T-cell (primary cell): ENCODE measurements at regions not wholly inside any gene's neighbourhood (a gene's known extent, or its start where the extent isn't known, plus 50 kb on each side); places are given as distances from the start of the nearest gene placed in this dataset.

Experiments
- ATAC-seq, 4 experiments: fragments of 200-7000 bp in 3 of 4; fragments of 150-1000 bp in 1 of 4; cut with Tn5 transposase; replicated peaks in 1 of 4; 1 replicate in 3 of 4; 2 replicates in 1 of 4; pipeline ENCODE4 v1.10.0; 2021; ENCODE audit warnings: moderate library complexity in 3 of 4, mild to moderate bottlenecking in 2 of 4, moderate number of reproducible peaks in 1 of 4
- CTCF ChIA-PET, 2 donors: fragments of 300-600 bp; sonication (Branson Sonifier 250); formaldehyde crosslinking; loops; one replicate each; lab custom pipeline; 2022; ENCODE audit warnings: antibody characterized with exemption in 2 of 2; lab: Charles Lee
- POLR2A ChIA-PET, 2 donors: fragments of 300-600 bp; sonication (Branson Sonifier 250); formaldehyde crosslinking; loops; one replicate each; lab custom pipeline; 2022; ENCODE audit warnings: antibody characterized with exemption in 2 of 2; lab: Charles Lee
- DNase-seq, 35 experiments: peaks; one replicate each; pipeline versions ENCODE4 v3.0.0 to v3.0.0-alpha.2; 2013 to 2023
- H3K27ac ChIP-seq: one replicate; pipeline ENCODE4 v1.5.1; 2013; ENCODE audit warnings: low read length
- H3K27me3 ChIP-seq, 2 experiments: replicated peaks in 1 of 2; 1 replicate in 1 of 2; 2 replicates in 1 of 2; pipeline versions ENCODE4 v1.6.1 to v1.7.0; 2013; ENCODE audit warnings: low read length in 1 of 2, mixed read lengths in 1 of 2; ENCODE audit not compliant: control insufficient read depth in 2 of 2, insufficient read depth in 2 of 2; ENCODE audit errors: extremely low read depth in 1 of 2
- H3K36me3 ChIP-seq, 2 donors: 1 replicate in 1 of 2; 2 replicates in 1 of 2; pipeline versions ENCODE4 v1.6.1 to v1.7.0; 2013; ENCODE audit warnings: low read length in 1 of 2; ENCODE audit not compliant: control insufficient read depth in 2 of 2, insufficient read depth in 1 of 2; ENCODE audit errors: extremely low read depth in 1 of 2
- H3K4me1 ChIP-seq, 2 experiments: 1 replicate in 1 of 2; 2 replicates in 1 of 2; pipeline versions ENCODE4 v1.6.1 to v1.7.0; 2013; ENCODE audit warnings: low read length in 2 of 2, mixed read lengths in 1 of 2; ENCODE audit not compliant: insufficient read depth in 2 of 2, control insufficient read depth in 1 of 2; ENCODE audit errors: extremely low read depth in 1 of 2
- H3K4me3 ChIP-seq, 2 donors: 1 replicate in 1 of 2; 2 replicates in 1 of 2; pipeline versions ENCODE4 v1.5.1 to v1.7.0; 2013; ENCODE audit warnings: mild to moderate bottlenecking in 2 of 2, low read length in 1 of 2, moderate library complexity in 1 of 2; ENCODE audit not compliant: control insufficient read depth in 1 of 2; ENCODE audit errors: extremely low read depth in 1 of 2
- H3K9me3 ChIP-seq: 2 replicates; pipeline ENCODE4 v1.7.0; 2013
- H3K27ac Mint-ChIP-seq, 2 donors: one replicate each; pipeline ENCODE4 v1.8.0; 2020 to 2021; ENCODE audit warnings: mild to moderate bottlenecking in 2 of 2, mixed read lengths in 2 of 2
- H3K27me3 Mint-ChIP-seq, 2 donors: one replicate each; pipeline ENCODE4 v1.8.0; 2021 to 2022; ENCODE audit warnings: mixed read lengths in 2 of 2
- H3K36me3 Mint-ChIP-seq: one replicate; pipeline ENCODE4 v1.8.0; 2021; ENCODE audit warnings: mixed read lengths
- H3K4me1 Mint-ChIP-seq, 3 donors: one replicate each; pipeline ENCODE4 v1.8.0; 2020 to 2022; ENCODE audit warnings: mixed read lengths in 3 of 3, mild to moderate bottlenecking in 1 of 3
- H3K4me3 Mint-ChIP-seq, 3 donors: one replicate each; pipeline ENCODE4 v1.8.0; 2020 to 2022; ENCODE audit warnings: mild to moderate bottlenecking in 3 of 3, mixed read lengths in 3 of 3, moderate library complexity in 3 of 3
- H3K9me3 Mint-ChIP-seq, 3 donors: one replicate each; pipeline ENCODE4 v1.8.0; 2020 to 2022; ENCODE audit warnings: mixed read lengths in 3 of 3
- whole genome bisulfite sequencing: methylation state at CpG from one replicate; pipeline ENCODE4 v1.1.5; 2013; ENCODE audit warnings: missing lambda C conversion rate; ENCODE audit not compliant: insufficient coverage; 5-methylcytosine and 5-hydroxymethylcytosine counted together

DNA sequence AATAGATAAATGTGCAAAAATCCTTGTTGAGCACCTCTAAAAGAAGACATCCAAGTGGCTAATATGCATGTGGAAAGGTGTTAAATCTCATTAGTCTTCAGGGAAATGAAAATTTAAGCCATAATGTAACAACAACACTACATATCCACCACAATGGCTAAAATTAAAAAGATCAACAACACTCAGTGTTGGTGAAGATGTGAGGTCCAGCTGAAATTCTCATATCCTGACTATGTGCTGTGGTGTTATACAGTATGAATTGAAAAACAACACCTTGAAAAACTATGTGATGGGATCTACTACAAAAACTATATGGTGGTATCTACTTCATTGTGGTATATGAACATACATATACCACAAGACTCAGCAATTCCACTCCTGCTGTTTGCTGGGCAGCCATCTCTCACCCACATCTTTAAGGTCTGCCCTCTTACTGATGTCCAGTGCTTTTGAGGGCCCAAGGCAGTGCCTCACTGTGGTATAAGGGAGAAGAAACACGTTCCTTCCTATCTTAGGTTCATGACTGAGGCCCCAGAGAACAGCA is 146.4 kb downstream of the CD83 start:
- WGBS, result 100% methylated on average over 1 of the region's 1 CpG
- Histone ChIP-seq H3K36me3 (no peaks in the 10 kb centered on the region), H3K4me3 (no peak overlapping the region), H3K9me3 (no peaks in the 10 kb centered on the region), H3K4me1 (peaks cover 0 to under 1% of the 10 kb centered on the region in 2 experiments), H3K27me3 (no peaks in the 10 kb centered on the region), H3K27ac (no peak overlapping the region)
- ChIA-PET POLR2A (interaction anchor here in 1 of 2 donors (0.6 kb wide), 1 partner anchor 34 kb away, joined by 3 read pairs; no protein-coding TSS in a partner anchor), CTCF (no interaction called here)
- peaks cover 0 to 12% (median 9%) of the 10 kb centered on the region in 3 donors for H3K4me1 Mint-ChIP-seq
- DNase-seq (no peak), ATAC-seq (no peak)
- H3K4me3 Mint-ChIP-seq, result no peak overlapping the region
- H3K36me3 Mint-ChIP-seq, result peaks cover 9% of the 10 kb centered on the region
- no peak overlapping the region for H3K27ac Mint-ChIP-seq
- H3K9me3 Mint-ChIP-seq, result peaks cover 4 to 17% (median 11%) of the 10 kb centered on the region in 3 donors
- no peaks in the 10 kb centered on the region for H3K27me3 Mint-ChIP-seq

DNA sequence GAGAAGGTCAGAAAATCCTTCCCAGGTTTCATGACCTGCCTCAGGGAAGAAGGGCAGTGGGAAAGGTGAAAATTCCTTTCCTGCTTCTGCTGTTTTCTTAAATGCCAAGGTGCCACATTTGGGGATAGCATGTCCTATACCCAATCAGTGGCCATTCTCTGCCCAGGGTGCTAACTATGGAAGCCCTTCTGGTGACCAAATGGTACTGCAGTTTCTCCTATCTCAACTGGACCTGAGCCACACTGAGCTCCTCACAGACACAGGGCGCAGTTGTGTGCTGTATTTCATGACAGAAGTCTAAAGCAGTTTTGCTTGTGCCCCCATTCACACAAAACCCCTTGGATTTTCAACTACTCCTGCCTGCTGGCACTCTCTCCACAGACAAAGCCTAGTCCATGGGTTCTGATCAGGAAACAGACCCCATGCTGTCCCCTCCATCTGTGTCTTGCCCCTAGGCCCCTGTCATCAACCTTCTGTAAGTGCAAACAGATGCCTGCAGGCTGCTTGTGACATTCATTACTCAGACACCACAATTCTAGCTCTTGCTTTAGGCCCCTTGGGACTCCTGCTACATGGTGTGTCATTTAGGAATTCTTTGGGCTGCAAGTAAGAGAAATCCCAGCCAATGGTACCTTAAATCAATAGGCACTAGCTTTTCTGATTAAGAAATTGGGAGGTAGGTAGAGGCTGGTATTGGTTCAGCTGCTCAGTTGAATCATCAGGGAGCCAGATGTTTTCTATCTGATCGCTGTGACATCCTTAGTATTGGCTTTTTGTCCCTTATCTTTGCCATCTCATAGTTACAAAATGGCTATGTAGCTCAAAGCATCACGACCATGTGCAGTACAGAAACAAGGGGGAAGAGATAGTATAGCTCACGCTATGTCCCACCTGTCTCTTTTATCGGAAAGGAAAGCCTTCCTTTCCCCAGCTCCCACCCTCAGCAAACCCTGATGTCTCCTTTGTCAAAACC is 147.8 kb downstream of the CD83 start:
- POLR2A ChIA-PET, result no interaction called here

DNA sequence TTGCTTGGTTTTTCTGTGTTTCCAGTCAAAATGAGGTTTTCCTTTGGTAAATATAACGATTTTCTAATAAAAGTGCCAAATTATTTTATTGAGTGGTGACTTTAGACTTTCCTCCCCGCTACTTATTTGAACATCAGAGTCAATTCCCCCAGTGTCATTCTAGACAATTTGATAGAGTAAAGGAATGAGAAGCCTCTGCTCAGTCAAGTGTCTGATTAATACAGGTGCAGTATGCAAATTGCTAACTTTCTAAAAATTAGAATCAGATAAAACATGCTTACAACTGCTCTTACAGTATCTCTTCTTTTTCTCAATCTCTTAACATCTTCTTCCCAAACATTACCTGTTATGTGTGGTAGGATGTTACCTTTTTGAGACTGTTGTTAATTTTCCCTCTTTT is 148.7 kb downstream of the CD83 start:
- Histone ChIP-seq H3K4me1 (peaks cover 19 to 20% of the 10 kb centered on the region in 2 experiments), H3K9me3 (no peaks in the 10 kb centered on the region), H3K27ac (no peak overlapping the region), H3K36me3 (no peaks in the 10 kb centered on the region), H3K4me3 (no peak overlapping the region), H3K27me3 (no peaks in the 10 kb centered on the region)
- ATAC-seq (no peak), DNase-seq (no peak)
- no CpG with 5 or more reads among the region's 2 CpGs for WGBS
- peaks cover 4 to 11% (median 7%) of the 10 kb centered on the region in 3 donors for H3K9me3 Mint-ChIP-seq
- H3K27ac Mint-ChIP-seq, result no peak overlapping the region
- no peak overlapping the region for H3K4me3 Mint-ChIP-seq
- peaks cover 14 to 31% (median 30%) of the 10 kb centered on the region in 3 donors for H3K4me1 Mint-ChIP-seq
- POLR2A ChIA-PET, result interaction anchor here in 1 of 2 donors (0.5 kb wide), 1 partner anchor 71 kb away, joined by 6 read pairs; no protein-coding TSS in a partner anchor
- H3K36me3 Mint-ChIP-seq, result no peaks in the 10 kb centered on the region
- CTCF ChIA-PET, result no interaction called here
- H3K27me3 Mint-ChIP-seq, result no peaks in the 10 kb centered on the region

More for the DNA sequence above, 147.8 kb downstream of the CD83 start:
- Mint-ChIP-seq H3K27me3 (no peaks in the 10 kb centered on the region), H3K27ac (peak overlapping the region in 1 of 2 donors; percentile 52), H3K4me1 (peaks cover 5 to 22% (median 21%) of the 10 kb centered on the region in 3 donors), H3K9me3 (peaks cover 4 to 17% (median 11%) of the 10 kb centered on the region in 3 donors), H3K36me3 (peaks cover 4% of the 10 kb centered on the region), H3K4me3 (no peak overlapping the region)
- H3K9me3 ChIP-seq, result no peaks in the 10 kb centered on the region
- peak in 3 of 4 experiments; percentile 53 to 58 (median 55) for ATAC-seq
- H3K27me3 ChIP-seq, result no peaks in the 10 kb centered on the region
- CTCF ChIA-PET, result interaction anchor here in 1 of 2 donors (0.5 kb wide), 1 partner anchor 102 kb away, joined by 10 read pairs; no protein-coding TSS in a partner anchor
- H3K36me3 ChIP-seq, result no peaks in the 10 kb centered on the region
- no peak overlapping the region for H3K4me3 ChIP-seq
- peaks cover 11% of the 10 kb centered on the region in 2 experiments for H3K4me1 ChIP-seq
- 83% methylated on average over 1 of the region's 5 CpGs for WGBS
- no peak for DNase-seq
- no peak overlapping the region for H3K27ac ChIP-seq

DNA sequence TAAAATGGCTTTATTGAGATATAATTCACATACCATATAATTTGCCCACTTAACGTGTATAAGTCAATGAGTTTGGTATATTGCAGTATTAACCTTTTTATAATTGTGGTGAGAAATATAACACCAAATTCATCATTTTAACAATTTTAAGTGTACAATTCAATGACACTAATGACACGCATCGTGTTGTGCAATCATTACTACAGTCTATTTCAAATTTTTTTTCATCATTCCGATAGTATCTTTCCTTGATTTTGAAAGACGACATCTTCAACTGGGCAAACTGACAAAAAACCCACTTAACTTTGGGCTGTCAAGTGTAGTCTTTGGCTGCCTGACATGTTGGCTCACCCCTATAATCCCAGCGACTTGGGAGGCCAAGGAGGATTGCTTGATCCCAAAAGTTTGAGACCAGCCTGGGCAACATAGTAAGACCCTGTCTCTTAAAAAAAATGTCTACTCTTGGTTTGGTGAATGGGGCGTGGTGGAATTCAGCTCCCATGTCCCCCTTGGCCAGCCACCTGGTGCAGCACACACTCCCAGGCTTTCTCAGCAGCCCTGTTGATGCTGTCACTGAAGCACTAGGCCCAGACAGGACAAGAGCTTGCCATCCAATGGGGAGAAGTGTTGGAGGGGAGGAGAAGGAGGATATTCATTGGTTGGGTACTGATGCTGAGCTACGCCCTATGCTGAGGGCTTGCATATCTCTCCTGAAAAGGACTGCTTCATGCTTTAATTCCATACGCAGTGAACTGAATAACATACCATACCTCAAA is 150.5 kb downstream of the CD83 start:
- H3K9me3 Mint-ChIP-seq, result peaks cover 4 to 15% (median 7%) of the 10 kb centered on the region in 3 donors
- DNase-seq, result no peak
- H3K36me3 Mint-ChIP-seq, result no peaks in the 10 kb centered on the region
- H3K4me3 Mint-ChIP-seq, result no peak overlapping the region
- peaks cover 19 to 38% (median 35%) of the 10 kb centered on the region in 3 donors for H3K4me1 Mint-ChIP-seq
- WGBS, result 100% methylated on average over 4 of the region's 9 CpGs
- Histone ChIP-seq H3K4me1 (peaks cover 22 to 24% of the 10 kb centered on the region in 2 experiments), H3K27me3 (no peaks in the 10 kb centered on the region), H3K9me3 (no peaks in the 10 kb centered on the region), H3K4me3 (no peak overlapping the region), H3K36me3 (no peaks in the 10 kb centered on the region), H3K27ac (no peak overlapping the region)
- no peak for ATAC-seq
- no peak overlapping the region for H3K27ac Mint-ChIP-seq
- POLR2A ChIA-PET, result no interaction called here
- CTCF ChIA-PET, result interaction anchor here in 1 of 2 donors (0.8 kb wide), 1 partner anchor 9 kb away, joined by 3 read pairs; no protein-coding TSS in a partner anchor
- H3K27me3 Mint-ChIP-seq, result no peaks in the 10 kb centered on the region

DNA sequence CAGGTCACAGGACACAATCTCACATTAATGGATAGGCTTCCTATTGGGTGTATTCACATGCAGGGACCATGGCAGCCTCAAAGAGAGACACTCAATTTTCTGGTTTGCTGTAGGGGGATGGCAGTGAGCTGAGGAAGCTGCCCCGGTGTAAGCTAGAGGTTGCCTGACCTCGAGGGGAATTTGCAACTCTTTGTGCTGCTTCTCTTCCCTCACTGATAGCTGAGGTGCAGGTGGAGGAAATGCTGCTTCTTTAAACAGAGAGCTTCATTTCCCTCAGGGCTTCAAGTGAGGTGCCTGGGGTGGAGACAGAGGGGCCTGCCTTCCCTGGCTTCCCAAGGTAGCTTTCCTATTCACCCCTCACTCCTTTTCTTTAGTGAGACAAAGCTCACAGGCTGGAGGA is 151.9 kb downstream of the CD83 start:
- no peak overlapping the region for H3K4me3 ChIP-seq
- Mint-ChIP-seq H3K36me3 (no peaks in the 10 kb centered on the region), H3K4me1 (peaks cover 27 to 42% (median 39%) of the 10 kb centered on the region in 3 donors), H3K9me3 (peaks cover 0 to 6% (median under 1%) of the 10 kb centered on the region in 3 donors), H3K27ac (no peak overlapping the region), H3K4me3 (no peak overlapping the region), H3K27me3 (no peaks in the 10 kb centered on the region)
- no peaks in the 10 kb centered on the region for H3K9me3 ChIP-seq
- peaks cover 22 to 24% of the 10 kb centered on the region in 2 experiments for H3K4me1 ChIP-seq
- POLR2A ChIA-PET, result no interaction called here
- DNase-seq (peak in 1 of 35 experiments; percentile 23), ATAC-seq (peak in 3 of 4 experiments; percentile 14 to 43 (median 26))
- no peak overlapping the region for H3K27ac ChIP-seq
- H3K36me3 ChIP-seq, result no peaks in the 10 kb centered on the region
- CTCF ChIA-PET, result no interaction called here
- no CpG with 5 or more reads among the region's 2 CpGs for WGBS
- H3K27me3 ChIP-seq, result no peaks in the 10 kb centered on the region
